ENCODE measurements at regions not wholly inside any gene's neighbourhood (a gene's known extent, or its start where the extent isn't known, plus 50 kb on each side); places are given as distances from the start of the nearest gene placed in this dataset.

DNA sequence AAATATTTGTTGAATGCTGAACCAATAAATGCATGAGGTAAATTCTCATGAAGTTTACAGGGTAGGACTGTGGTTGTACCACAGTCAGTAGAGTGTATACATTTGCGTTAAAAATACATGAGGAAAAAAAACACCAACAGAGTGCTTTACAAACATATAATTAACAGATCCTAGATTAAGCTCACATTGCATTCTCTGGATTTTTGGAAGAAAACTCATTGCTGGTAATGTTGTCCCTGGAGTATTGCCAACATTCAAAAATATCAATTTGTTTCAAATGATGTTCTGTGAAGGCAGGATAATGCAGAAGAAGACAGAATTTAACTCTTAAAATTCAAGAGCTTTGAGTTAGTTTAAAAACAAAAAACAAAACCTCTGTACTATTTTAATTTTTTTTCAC is 95.5 kb downstream of the MBL2 start:
- TF ChIP-seq, protein P1, sequence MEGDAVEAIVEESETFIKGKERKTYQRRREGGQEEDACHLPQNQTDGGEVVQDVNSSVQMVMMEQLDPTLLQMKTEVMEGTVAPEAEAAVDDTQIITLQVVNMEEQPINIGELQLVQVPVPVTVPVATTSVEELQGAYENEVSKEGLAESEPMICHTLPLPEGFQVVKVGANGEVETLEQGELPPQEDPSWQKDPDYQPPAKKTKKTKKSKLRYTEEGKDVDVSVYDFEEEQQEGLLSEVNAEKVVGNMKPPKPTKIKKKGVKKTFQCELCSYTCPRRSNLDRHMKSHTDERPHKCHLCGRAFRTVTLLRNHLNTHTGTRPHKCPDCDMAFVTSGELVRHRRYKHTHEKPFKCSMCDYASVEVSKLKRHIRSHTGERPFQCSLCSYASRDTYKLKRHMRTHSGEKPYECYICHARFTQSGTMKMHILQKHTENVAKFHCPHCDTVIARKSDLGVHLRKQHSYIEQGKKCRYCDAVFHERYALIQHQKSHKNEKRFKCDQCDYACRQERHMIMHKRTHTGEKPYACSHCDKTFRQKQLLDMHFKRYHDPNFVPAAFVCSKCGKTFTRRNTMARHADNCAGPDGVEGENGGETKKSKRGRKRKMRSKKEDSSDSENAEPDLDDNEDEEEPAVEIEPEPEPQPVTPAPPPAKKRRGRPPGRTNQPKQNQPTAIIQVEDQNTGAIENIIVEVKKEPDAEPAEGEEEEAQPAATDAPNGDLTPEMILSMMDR (IDR thresholded peaks at IDR 0.05) = no peak
- no peak for TF ChIP-seq POLR2A (IDR thresholded peaks at IDR 0.05)
